ENCODE measurements at regions not wholly inside any gene's neighbourhood (a gene's known extent, or its start where the extent isn't known, plus 50 kb on each side); places are given as distances from the start of the nearest gene placed in this dataset.

DNA sequence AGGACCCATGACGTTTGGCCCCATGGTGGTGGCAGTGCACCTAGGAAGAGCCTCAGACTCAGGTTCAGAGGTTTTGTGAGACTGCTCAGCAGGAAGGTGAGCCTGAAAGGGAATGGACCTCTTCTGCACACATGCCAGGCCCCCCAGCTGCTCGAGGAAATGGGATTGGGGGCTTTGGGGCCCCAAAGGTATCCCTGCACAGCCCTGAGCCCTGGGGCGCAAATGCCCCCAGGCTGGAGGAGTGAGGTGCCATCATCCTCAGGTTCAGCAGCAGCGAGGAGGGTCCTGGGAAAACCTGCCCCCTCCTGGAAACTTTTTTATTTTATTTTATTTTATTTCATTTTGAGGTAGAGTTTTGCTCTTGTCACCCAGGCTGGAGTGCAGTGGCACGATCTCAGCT lies 171.8 kb upstream of the MVB12B start:
- DNase-seq (ENCODE audit: low spot score) = no peak
- ChIA-PET CTCF (interaction anchor here (0.7 kb wide), 2 partner anchors 8 to 9 kb away, joined by 3 read pairs; no protein-coding TSS in a partner anchor), POLR2A (ENCODE audit: low non-redundant PET) (no interaction called here)
- no peak overlapping the region for H3K27ac ChIP-seq
- TF ChIP-seq, protein P1, sequence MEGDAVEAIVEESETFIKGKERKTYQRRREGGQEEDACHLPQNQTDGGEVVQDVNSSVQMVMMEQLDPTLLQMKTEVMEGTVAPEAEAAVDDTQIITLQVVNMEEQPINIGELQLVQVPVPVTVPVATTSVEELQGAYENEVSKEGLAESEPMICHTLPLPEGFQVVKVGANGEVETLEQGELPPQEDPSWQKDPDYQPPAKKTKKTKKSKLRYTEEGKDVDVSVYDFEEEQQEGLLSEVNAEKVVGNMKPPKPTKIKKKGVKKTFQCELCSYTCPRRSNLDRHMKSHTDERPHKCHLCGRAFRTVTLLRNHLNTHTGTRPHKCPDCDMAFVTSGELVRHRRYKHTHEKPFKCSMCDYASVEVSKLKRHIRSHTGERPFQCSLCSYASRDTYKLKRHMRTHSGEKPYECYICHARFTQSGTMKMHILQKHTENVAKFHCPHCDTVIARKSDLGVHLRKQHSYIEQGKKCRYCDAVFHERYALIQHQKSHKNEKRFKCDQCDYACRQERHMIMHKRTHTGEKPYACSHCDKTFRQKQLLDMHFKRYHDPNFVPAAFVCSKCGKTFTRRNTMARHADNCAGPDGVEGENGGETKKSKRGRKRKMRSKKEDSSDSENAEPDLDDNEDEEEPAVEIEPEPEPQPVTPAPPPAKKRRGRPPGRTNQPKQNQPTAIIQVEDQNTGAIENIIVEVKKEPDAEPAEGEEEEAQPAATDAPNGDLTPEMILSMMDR (conservative IDR thresholded peaks at IDR 0.05; ENCODE audit: low read depth) = no peak

DNA sequence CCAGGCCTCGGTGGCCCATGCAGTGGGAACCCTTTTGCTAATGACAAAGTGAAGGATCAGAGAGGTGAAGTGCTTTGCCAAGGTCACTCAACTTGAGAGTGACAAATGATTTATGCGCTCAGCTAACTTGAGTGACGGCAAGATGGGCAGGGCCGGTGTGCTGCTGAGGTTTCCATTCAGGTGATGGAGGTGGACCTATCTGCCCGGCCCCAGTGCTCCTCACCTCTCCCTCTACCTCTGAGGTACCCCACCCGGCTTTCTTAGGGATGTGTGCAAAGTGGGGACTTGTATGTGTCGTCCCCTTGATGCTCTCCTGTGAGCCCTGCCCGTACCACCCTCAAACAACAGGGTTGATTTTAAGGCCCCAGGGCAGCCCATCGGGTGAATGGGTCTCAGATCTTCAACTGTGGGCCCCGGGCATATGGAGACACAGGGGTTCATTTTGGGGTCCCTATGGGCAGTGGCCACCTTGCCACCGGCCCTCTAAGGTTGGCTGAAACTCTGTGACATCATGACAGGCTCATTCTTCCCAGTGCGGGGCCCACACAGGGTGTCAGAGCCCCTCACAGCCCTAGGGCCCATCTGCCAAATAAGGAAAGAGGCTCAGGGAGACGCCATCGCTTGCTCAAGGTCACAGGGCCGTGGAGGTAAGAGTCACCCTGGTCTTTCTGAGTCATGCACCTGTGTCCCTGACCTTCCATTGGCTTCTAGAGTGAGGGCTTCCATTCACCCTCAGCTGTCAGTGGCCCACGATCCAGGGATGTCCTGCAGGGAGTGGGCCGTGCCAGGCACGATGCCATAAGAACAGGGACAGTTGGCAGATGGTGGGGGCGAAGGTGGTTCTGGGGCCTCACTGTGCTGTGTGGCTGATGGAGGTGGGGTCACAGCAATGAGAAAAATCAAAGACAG lies 170.6 kb upstream of the MVB12B start:
- TF ChIP-seq, protein P1 (conservative IDR thresholded peaks at IDR 0.05; ENCODE audit: low read depth) = no peak
- H3K27ac ChIP-seq = no peak overlapping the region
- POLR2A ChIA-PET (ENCODE audit: low non-redundant PET) = no interaction called here
- DNase-seq (ENCODE audit: low spot score) = no peak
- CTCF ChIA-PET = no interaction called here

DNA sequence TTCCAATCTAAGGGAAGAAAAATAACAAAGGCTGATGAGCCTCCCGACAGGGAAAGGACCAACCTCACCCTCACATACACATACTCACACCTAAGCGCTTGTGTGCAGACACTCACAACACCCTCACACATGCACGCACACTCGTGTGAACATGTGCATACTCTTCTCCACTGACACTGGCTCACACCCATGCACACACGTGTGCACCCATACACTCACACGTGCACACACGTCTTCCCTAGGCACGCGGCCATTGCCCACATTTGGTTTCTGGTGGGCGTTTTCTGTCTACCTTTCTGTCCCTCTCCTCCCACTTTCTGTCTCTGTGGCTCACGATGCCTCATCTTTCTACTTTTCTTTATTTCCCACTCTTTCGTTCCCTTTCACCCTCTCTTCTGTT lies 169.7 kb upstream of the MVB12B start:
- DNase-seq (ENCODE audit: low spot score) = no peak
- POLR2A ChIA-PET (ENCODE audit: low non-redundant PET) = no interaction called here
- TF ChIP-seq, protein P1 (conservative IDR thresholded peaks at IDR 0.05; ENCODE audit: low read depth) = no peak
- no peak overlapping the region for H3K27ac ChIP-seq
- CTCF ChIA-PET = no interaction called here

DNA sequence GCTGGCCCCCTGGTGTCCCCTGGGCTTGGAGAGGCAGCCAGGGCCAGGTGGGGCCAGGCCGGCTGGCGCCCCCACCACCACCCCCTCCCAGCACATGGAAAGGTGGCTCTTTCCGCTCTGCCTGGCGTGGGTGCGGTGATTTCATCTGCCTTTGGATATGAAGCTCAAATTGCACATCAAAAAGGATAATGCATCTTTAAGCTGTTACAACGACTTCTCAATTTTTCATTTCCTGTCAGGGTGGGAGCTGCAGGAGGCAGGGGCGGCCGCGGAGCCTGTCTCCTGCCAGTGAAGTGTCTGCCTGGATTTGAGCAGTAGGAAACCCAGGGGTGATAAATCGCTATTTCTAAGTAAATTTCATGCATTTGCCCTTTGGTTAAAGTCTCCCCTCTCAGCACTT lies 169.2 kb upstream of the MVB12B start:
- no peak for DNase-seq (ENCODE audit: low spot score)
- CTCF ChIA-PET = no interaction called here
- TF ChIP-seq, protein P1 (conservative IDR thresholded peaks at IDR 0.05; ENCODE audit: low read depth) = no peak
- no peak overlapping the region for H3K27ac ChIP-seq
- POLR2A ChIA-PET (ENCODE audit: low non-redundant PET) = no interaction called here

DNA sequence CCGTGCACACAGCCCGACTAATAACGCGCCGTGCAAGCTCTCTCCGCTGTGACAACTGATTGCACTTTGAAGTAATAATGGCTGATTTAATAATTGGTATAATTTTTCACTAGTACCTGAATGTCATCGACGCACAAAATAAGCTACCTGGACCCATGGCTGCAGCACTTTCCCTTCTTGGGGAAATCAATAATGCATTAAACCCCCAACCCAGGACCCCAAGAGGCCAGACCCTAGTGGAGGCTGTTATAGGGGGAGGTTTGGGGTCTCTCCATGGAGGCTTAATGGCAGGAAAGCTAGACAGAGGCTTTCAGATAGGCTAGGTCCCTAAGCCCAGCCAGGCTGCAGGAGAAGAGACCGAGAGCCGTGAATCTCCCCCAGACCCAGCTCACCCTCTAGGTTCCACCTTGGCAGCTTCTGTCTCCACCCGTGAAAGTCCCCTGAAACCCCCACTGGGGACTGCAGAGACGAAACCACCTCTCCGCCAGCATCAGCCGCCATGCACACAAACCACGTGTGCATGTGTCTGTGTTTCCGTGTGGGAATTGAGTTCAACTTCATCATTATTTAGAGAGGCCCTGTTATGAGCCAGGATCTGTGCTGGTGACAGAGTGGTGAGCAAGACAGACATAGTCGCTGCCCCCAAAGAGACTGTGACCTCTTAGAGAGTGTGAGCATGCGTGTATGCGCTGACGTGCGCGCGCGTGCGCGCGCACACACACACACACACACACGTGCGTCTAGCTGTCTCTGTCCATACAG lies 168.6 kb upstream of the MVB12B start:
- DNase-seq (ENCODE audit: low spot score) = no peak
- H3K27ac ChIP-seq = no peak overlapping the region
- TF ChIP-seq, protein P1 (conservative IDR thresholded peaks at IDR 0.05; ENCODE audit: low read depth) = no peak
- ChIA-PET CTCF (no interaction called here), POLR2A (ENCODE audit: low non-redundant PET) (no interaction called here)

DNA sequence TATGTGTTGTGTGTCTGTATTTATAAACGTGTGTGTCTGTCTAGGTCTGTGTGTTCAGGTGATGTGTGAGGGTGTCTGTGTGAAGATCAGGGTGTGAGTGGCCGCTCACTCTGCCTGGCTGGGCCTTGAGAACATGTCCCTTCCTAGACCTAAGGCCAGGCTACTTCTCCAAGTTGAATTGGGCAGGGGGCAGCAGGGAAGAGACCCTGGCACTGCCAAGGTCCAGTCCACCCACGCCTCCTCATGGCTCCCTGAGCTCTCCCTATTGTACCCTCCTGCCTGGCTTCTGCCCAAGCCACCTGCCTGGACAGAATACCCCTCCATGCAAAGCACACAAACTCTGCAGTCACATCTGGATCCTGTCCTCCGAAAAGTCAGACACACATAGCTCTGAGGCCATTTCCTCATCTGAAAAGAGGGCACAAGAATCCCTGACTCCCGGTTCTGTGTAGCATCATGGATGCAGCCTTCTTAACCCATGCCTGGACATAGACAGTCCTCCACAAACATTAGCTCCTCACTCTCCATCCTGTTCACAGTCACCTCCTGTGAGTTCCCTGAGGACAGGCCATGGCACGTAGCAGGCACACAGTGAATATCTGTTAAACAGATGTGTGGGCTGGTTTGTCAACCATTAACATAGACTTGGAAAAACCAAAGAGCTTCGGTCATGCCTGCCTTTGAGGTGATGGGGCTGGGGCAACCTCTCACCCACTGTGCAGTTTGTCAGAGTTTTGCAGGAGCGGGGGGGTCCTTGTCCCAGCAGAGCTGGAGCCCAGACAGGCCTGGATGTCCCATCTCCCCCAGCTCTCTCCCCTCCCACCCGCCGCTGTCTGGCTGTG lies 167.8 kb upstream of the MVB12B start:
- TF ChIP-seq, protein P1 (conservative IDR thresholded peaks at IDR 0.05; ENCODE audit: low read depth) = no peak
- CTCF ChIA-PET = interaction anchor here (0.6 to 1.1 kb wide), 2 partner anchors 11 to 35 kb away, joined by 3 to 4 read pairs; no protein-coding TSS in a partner anchor
- DNase-seq (ENCODE audit: low spot score) = no peak

More for the DNA sequence above, 167.8 kb upstream of the MVB12B start:
- no peak overlapping the region for H3K27ac ChIP-seq
- POLR2A ChIA-PET (ENCODE audit: low non-redundant PET) = no interaction called here

All from RWPE1 (cell line).